B cell (primary cell): ENCODE measurements at regions not wholly inside any gene's neighbourhood (a gene's known extent, or its start where the extent isn't known, plus 50 kb on each side); places are given as distances from the start of the nearest gene placed in this dataset.

Source experiments
- ATAC-seq: fragments of 200-7000 bp; cut with Tn5 transposase; one replicate; pipeline ENCODE4 v1.10.0; 2021; ENCODE audit warnings: low read depth, mild to moderate bottlenecking, moderate number of reproducible peaks, moderate library complexity
- CTCF ChIA-PET: fragments of 350-600 bp; sonication (Branson Sonifier 250); formaldehyde crosslinking; loops from one replicate; lab custom pipeline; 2021; ENCODE audit warnings: antibody characterized with exemption, inconsistent platforms; lab: Charles Lee
- POLR2A ChIA-PET: fragments of 350-600 bp; sonication (Branson Sonifier 250); formaldehyde crosslinking; loops from one replicate; lab custom pipeline; 2021; ENCODE audit warnings: antibody characterized with exemption; lab: Charles Lee
- DNase-seq: peaks from one replicate; pipeline ENCODE4 v3.0.0; 2013
- H2AFZ ChIP-seq: 2 replicates; pipeline ENCODE4 v1.6.1; 2012; ENCODE audit warnings: mild to moderate bottlenecking, low read depth, low read length; ENCODE audit not compliant: insufficient read depth, poor library complexity, severe bottlenecking
- H3K27ac ChIP-seq, 2 donors: 1 replicate in 1 of 2; 2 replicates in 1 of 2; pipeline ENCODE4 v1.5.1; 2012 to 2013; ENCODE audit warnings: low read length in 2 of 2, mild to moderate bottlenecking in 2 of 2, moderate library complexity in 1 of 2
- H3K27me3 ChIP-seq, 4 experiments: fragments of 200-600 bp in 1 of 4; sonication (generic) in 1 of 4; replicated peaks in 1 of 4; 1 replicate in 2 of 4; 2 replicates in 2 of 4; pipeline versions ENCODE4 v1.6.1 to v1.7.0; 2013 to 2016; ENCODE audit warnings: low read length in 3 of 4, mild to moderate bottlenecking in 2 of 4, mixed read lengths in 1 of 4, moderate library complexity in 1 of 4; ENCODE audit not compliant: insufficient read depth in 4 of 4, control insufficient read depth in 3 of 4; ENCODE audit errors: control extremely low read depth in 1 of 4
- H3K36me3 ChIP-seq, 2 experiments: replicated peaks in 1 of 2; 1 replicate in 1 of 2; 2 replicates in 1 of 2; pipeline versions ENCODE4 v1.6.1 to v1.7.1; 2013; ENCODE audit warnings: low read length in 1 of 2; ENCODE audit not compliant: insufficient read depth in 2 of 2, control insufficient read depth in 1 of 2; ENCODE audit errors: control extremely low read depth in 1 of 2, extremely low read depth in 1 of 2
- H3K4me1 ChIP-seq, 2 donors: fragments of 200-600 bp in 1 of 2; sonication (generic) in 1 of 2; 1 replicate in 1 of 2; 2 replicates in 1 of 2; pipeline versions ENCODE4 v1.5.1 to v1.6.1; 2013 to 2017; ENCODE audit warnings: low read length in 2 of 2; ENCODE audit not compliant: control insufficient read depth in 2 of 2, insufficient read depth in 2 of 2
- H3K4me2 ChIP-seq: replicated peaks from 2 replicates; pipeline ENCODE3; 2012; ENCODE audit warnings: mild to moderate bottlenecking, low read depth, low read length; ENCODE audit not compliant: poor library complexity, severe bottlenecking
- H3K4me3 ChIP-seq, 5 experiments: fragments of 200-600 bp in 1 of 5; sonication (generic) in 1 of 5; 1 replicate in 3 of 5; 2 replicates in 2 of 5; pipeline versions ENCODE4 v1.5.1 to v1.7.0; 2011 to 2016; ENCODE audit warnings: low read length in 4 of 5, mild to moderate bottlenecking in 4 of 5, low read depth in 2 of 5, control low read depth in 1 of 5, moderate library complexity in 1 of 5; ENCODE audit not compliant: insufficient read depth in 1 of 5; ENCODE audit errors: control extremely low read depth in 1 of 5, extremely low read depth in 1 of 5
- H3K79me2 ChIP-seq: fragments of 200-600 bp; sonication (generic); one replicate; pipeline ENCODE4 v1.6.0; 2016; ENCODE audit warnings: low read length; ENCODE audit not compliant: control insufficient read depth, insufficient read depth
- H3K9ac ChIP-seq: fragments of 200-600 bp; sonication (generic); 2 replicates; pipeline ENCODE4 v1.6.1; 2017; ENCODE audit warnings: mild to moderate bottlenecking, low read length, moderate library complexity
- H3K9me3 ChIP-seq, 3 donors: one replicate each; pipeline versions ENCODE4 v1.6.1 to v1.7.1; 2013; ENCODE audit warnings: low read length in 2 of 3; ENCODE audit not compliant: control insufficient read depth in 2 of 3, insufficient read depth in 1 of 3; ENCODE audit errors: control extremely low read depth in 1 of 3
- H4K20me1 ChIP-seq: 2 replicates; pipeline ENCODE4 v1.6.0; 2012; ENCODE audit warnings: mild to moderate bottlenecking, low read length; ENCODE audit not compliant: insufficient read depth, control insufficient read depth, poor library complexity, severe bottlenecking
- H3K27ac Mint-ChIP-seq: one replicate; pipeline ENCODE4 v1.8.0; 2021; ENCODE audit warnings: mixed read lengths
- H3K27me3 Mint-ChIP-seq: one replicate; pipeline ENCODE4 v1.8.0; 2021; ENCODE audit warnings: mixed read lengths
- H3K4me1 Mint-ChIP-seq: one replicate; pipeline ENCODE4 v1.8.0; 2021; ENCODE audit warnings: mixed read lengths
- H3K4me3 Mint-ChIP-seq: one replicate; pipeline ENCODE4 v1.8.0; 2021; ENCODE audit warnings: mixed read lengths
- H3K9me3 Mint-ChIP-seq: one replicate; pipeline ENCODE4 v1.8.0; 2022; ENCODE audit warnings: mixed read lengths; ENCODE audit not compliant: insufficient read depth
- EZH2 ChIP-seq: IDR thresholded peaks from 2 replicates; pipeline ENCODE4 v1.6.1; 2012; ENCODE audit warnings: borderline replicate concordance, low read depth, mild to moderate bottlenecking, moderate library complexity, low read length; ENCODE audit not compliant: insufficient read depth, poor library complexity, severe bottlenecking
- WGBS: methylation state at CpG from one replicate; pipeline ENCODE4 v1.1.5; 2013; ENCODE audit warnings: missing lambda C conversion rate; ENCODE audit not compliant: insufficient coverage; 5-methylcytosine and 5-hydroxymethylcytosine counted together
- intact Hi-C: fragments of 100-400 bp; cut with micrococcal nuclease; formaldehyde crosslinking; loops from one replicate; pipeline ENCODE4 v1.10.0; 2022
- TF ChIP-seq, protein P1 (sequence below): fragments of 200-600 bp; IDR thresholded peaks from one replicate; pipeline ENCODE4 v1.8.0; 2022; ENCODE audit warnings: antibody characterized with exemption, mild to moderate bottlenecking

DNA sequence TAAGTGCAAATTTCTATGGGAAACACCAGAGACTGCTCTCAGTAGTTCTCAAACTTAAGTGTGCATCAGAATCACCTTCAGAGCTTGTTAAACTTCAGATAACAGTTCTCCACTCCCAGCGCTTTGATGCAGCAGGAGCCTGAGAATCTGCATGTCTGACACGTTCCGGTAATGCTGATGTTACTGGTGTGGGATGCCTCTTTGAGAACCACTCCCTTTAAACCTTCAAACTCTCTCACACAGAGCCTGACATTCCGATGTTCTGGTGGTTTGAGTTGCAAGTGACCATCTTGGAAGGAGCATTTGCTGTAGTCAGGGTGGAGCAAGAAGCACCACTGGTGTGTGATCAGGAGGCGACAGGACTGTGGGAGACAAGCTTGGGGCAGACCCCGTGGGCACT, 57.9 kb downstream of the OTOR start:
- intact Hi-C loops = no loop called here
- no peak overlapping the region for H3K9ac ChIP-seq
- no peaks in the 10 kb centered on the region for H3K79me2 ChIP-seq
- DNase-seq = no peak
- H2AFZ ChIP-seq = no peak overlapping the region
- CTCF ChIA-PET = interaction anchor here (0.7 to 6.8 kb wide), 5 partner anchors 8 to 627 kb away, joined by 3 to 38 read pairs (median 4); no protein-coding TSS in a partner anchor
- Mint-ChIP-seq H3K27ac (no peak overlapping the region), H3K27me3 (peaks cover 55% of the 10 kb centered on the region), H3K9me3 (no peaks in the 10 kb centered on the region), H3K4me1 (no peaks in the 10 kb centered on the region), H3K4me3 (no peak overlapping the region)
- H3K4me2 ChIP-seq = no peak overlapping the region
- no peak overlapping the region for H3K4me3 ChIP-seq
- no peak for ATAC-seq
- no peak overlapping the region for H3K27ac ChIP-seq
- TF ChIP-seq, protein P1, sequence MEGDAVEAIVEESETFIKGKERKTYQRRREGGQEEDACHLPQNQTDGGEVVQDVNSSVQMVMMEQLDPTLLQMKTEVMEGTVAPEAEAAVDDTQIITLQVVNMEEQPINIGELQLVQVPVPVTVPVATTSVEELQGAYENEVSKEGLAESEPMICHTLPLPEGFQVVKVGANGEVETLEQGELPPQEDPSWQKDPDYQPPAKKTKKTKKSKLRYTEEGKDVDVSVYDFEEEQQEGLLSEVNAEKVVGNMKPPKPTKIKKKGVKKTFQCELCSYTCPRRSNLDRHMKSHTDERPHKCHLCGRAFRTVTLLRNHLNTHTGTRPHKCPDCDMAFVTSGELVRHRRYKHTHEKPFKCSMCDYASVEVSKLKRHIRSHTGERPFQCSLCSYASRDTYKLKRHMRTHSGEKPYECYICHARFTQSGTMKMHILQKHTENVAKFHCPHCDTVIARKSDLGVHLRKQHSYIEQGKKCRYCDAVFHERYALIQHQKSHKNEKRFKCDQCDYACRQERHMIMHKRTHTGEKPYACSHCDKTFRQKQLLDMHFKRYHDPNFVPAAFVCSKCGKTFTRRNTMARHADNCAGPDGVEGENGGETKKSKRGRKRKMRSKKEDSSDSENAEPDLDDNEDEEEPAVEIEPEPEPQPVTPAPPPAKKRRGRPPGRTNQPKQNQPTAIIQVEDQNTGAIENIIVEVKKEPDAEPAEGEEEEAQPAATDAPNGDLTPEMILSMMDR = no peak
- no peak for TF ChIP-seq EZH2
- WGBS = 88% methylated on average over 2 of the region's 6 CpGs
- no peaks in the 10 kb centered on the region for H4K20me1 ChIP-seq
- H3K36me3 ChIP-seq = no peaks in the 10 kb centered on the region
- POLR2A ChIA-PET = no interaction called here
- H3K4me1 ChIP-seq = no peaks in the 10 kb centered on the region
- no peaks in the 10 kb centered on the region for H3K9me3 ChIP-seq
- H3K27me3 ChIP-seq = peaks cover 0 to 18% (median 8%) of the 10 kb centered on the region in 4 experiments

DNA sequence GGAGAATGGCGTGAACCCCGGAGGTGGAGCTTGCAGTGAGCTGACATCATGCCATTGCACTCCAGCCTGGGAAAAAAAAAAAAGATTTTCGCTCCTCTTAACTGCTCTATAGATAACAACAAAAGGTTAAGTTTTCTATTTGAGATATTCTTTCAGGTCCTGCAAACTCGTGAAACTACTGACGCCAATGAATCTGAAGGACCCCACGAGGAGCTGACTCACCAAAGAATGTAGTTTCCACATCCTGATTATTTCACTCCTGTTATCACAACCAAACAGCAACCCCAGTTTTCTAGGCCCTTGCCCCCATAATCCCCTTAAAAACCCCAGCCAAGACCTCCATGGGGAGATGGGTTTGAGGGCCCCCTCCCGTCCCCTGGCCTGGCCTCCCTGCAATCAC, 58.7 kb downstream of the OTOR start:
- DNase-seq = no peak
- H3K27ac ChIP-seq = no peak overlapping the region
- no peak overlapping the region for H2AFZ ChIP-seq
- ATAC-seq = no peak
- intact Hi-C loops = no loop called here
- no peak overlapping the region for H3K4me2 ChIP-seq
- 58% methylated on average over 2 of the region's 7 CpGs for WGBS
- no peaks in the 10 kb centered on the region for H3K9me3 ChIP-seq
- no peaks in the 10 kb centered on the region for H3K36me3 ChIP-seq
- Mint-ChIP-seq H3K27ac (no peak overlapping the region), H3K4me3 (no peak overlapping the region), H3K27me3 (peaks cover 54% of the 10 kb centered on the region), H3K4me1 (no peaks in the 10 kb centered on the region), H3K9me3 (no peaks in the 10 kb centered on the region)
- H4K20me1 ChIP-seq = no peaks in the 10 kb centered on the region
- POLR2A ChIA-PET = no interaction called here
- TF ChIP-seq, protein P1 = no peak
- TF ChIP-seq EZH2 = no peak
- no peaks in the 10 kb centered on the region for H3K4me1 ChIP-seq
- no peak overlapping the region for H3K9ac ChIP-seq
- H3K79me2 ChIP-seq = no peaks in the 10 kb centered on the region
- H3K4me3 ChIP-seq = no peak overlapping the region
- H3K27me3 ChIP-seq = peaks cover 0 to 18% (median 8%) of the 10 kb centered on the region in 4 experiments
- CTCF ChIA-PET = interaction anchor here (0.7 to 6.8 kb wide), 5 partner anchors 9 to 626 kb away, joined by 3 to 38 read pairs (median 4); no protein-coding TSS in a partner anchor
